ENCODE measurements at regions not wholly inside any gene's neighbourhood (a gene's known extent, or its start where the extent isn't known, plus 50 kb on each side); places are given as distances from the start of the nearest gene placed in this dataset.

DNA sequence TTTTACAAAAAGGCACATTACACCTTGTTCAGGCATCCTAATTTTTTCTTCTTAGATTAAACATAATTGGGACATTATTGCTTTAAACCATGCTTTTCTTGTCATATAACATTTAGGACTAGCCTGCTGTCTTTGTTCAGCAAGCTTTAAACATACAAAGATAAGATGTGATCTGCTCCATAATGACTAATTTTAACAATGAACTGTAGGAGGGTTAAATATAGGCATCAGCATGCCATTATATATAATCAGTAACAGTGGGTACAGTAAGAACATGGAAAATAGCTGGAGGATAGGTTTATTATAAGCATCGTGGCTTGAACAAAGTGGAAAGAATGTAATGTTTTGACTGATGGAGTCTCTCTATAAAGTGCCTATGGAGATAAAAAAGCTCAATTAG lies 661.7 kb downstream of the SLITRK6 start:
- Histone ChIP-seq H2AK9ac (replicated peaks; ENCODE audit: low read depth, low read length, poor library complexity) (no peak overlapping the region), H4K20me1 (ENCODE audit: insufficient read depth, low read length) (no peaks in the 10 kb centered on the region), H2BK120ac (ENCODE audit: low read depth, low read length) (no peak overlapping the region), H2AFZ (replicated peaks; ENCODE audit: low read length, poor library complexity) (no peak overlapping the region), H3K56ac (ENCODE audit: extremely low read depth, insufficient read depth, low read length) (no peak overlapping the region), H3K23ac (ENCODE audit: low read depth, low read length) (no peak overlapping the region), H2AK5ac (ENCODE audit: low read depth, low read length) (no peak overlapping the region), H3K4ac (ENCODE audit: low read depth, low read length) (no peak overlapping the region), H3K27ac (ENCODE audit: insufficient read depth, low read length) (no peak overlapping the region), H3K4me2 (ENCODE audit: low read depth, low read length) (no peak overlapping the region), H2BK15ac (ENCODE audit: low read depth, low read length) (no peak overlapping the region), H3K27me3 (ENCODE audit: control insufficient read depth, insufficient read depth, low read length) (no peaks in the 10 kb centered on the region), H3K14ac (replicated peaks; ENCODE audit: low read depth, low read length) (no peak overlapping the region), H2BK20ac (ENCODE audit: low read depth, low read length) (no peak overlapping the region), H4K91ac (ENCODE audit: insufficient read depth, low read depth, low read length) (no peak overlapping the region), H3K18ac (ENCODE audit: low read depth, low read length) (no peak overlapping the region), H3K36me3 (ENCODE audit: control insufficient read depth, insufficient read depth, low read length) (no peaks in the 10 kb centered on the region), H3K4me1 (ENCODE audit: control insufficient read depth, insufficient read depth, low read length) (no peaks in the 10 kb centered on the region), H3K9me3 (ENCODE audit: control insufficient read depth, insufficient read depth, low read length) (no peaks in the 10 kb centered on the region), H4K5ac (ENCODE audit: low read depth, low read length) (no peak overlapping the region), H3K9ac (ENCODE audit: low read depth, low read length) (no peak overlapping the region), H3K9me1 (ENCODE audit: insufficient read depth, low read length) (no peaks in the 10 kb centered on the region), H3K4me3 (ENCODE audit: insufficient read depth, low read depth, low read length) (no peak overlapping the region), H3K79me1 (ENCODE audit: low read depth in 1 of 2, low read length in 2 of 2) (no peaks in the 10 kb centered on the region), H4K8ac (ENCODE audit: low read depth in 2 of 2, low read length in 2 of 2) (no peak overlapping the region), H2BK5ac (ENCODE audit: low read depth, low read length, poor library complexity, severe bottlenecking) (no peak overlapping the region)
- no TSS peak for BruUV-seq (replicated peaks)
- POLR2A ChIA-PET (ENCODE audit: unreplicated experiment): no interaction called here
- dilution Hi-C loops (cut with HindIII; ENCODE audit: low sequenced_read_pairs, unreplicated experiment) (no loop called here), intact Hi-C loops (cut with micrococcal nuclease) (no loop called here), in situ Hi-C loops (cut with MboI; ENCODE audit: low sequenced_read_pairs) (no loop called here)
- TF ChIP-seq, protein P1, sequence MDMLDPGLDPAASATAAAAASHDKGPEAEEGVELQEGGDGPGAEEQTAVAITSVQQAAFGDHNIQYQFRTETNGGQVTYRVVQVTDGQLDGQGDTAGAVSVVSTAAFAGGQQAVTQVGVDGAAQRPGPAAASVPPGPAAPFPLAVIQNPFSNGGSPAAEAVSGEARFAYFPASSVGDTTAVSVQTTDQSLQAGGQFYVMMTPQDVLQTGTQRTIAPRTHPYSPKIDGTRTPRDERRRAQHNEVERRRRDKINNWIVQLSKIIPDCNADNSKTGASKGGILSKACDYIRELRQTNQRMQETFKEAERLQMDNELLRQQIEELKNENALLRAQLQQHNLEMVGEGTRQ (IDR thresholded peaks at IDR 0.05; ENCODE audit: low read depth, low read length): no peak
- no peak for TF ChIP-seq MAZ (IDR thresholded peaks at IDR 0.05; ENCODE audit: borderline replicate concordance, low read depth, low read length)
- TF ChIP-seq BHLHE40 (IDR thresholded peaks at IDR 0.05; ENCODE audit: low read depth, low read length): no peak
- no peak for TF ChIP-seq CEBPB (IDR thresholded peaks at IDR 0.05; ENCODE audit: low read depth, low read length)
- no peak for TF ChIP-seq CHD1 (IDR thresholded peaks at IDR 0.05; ENCODE audit: low read depth, low read length)
- no peak for TF ChIP-seq POLR2A (IDR thresholded peaks at IDR 0.05; ENCODE audit: low read depth, low read length)
- TF ChIP-seq RCOR1 (IDR thresholded peaks at IDR 0.05; ENCODE audit: insufficient replicate concordance, low read length): no peak
- no peak for TF ChIP-seq MXI1 (IDR thresholded peaks at IDR 0.05; ENCODE audit: borderline replicate concordance, low read depth, low read length)
- TF ChIP-seq, protein P2, sequence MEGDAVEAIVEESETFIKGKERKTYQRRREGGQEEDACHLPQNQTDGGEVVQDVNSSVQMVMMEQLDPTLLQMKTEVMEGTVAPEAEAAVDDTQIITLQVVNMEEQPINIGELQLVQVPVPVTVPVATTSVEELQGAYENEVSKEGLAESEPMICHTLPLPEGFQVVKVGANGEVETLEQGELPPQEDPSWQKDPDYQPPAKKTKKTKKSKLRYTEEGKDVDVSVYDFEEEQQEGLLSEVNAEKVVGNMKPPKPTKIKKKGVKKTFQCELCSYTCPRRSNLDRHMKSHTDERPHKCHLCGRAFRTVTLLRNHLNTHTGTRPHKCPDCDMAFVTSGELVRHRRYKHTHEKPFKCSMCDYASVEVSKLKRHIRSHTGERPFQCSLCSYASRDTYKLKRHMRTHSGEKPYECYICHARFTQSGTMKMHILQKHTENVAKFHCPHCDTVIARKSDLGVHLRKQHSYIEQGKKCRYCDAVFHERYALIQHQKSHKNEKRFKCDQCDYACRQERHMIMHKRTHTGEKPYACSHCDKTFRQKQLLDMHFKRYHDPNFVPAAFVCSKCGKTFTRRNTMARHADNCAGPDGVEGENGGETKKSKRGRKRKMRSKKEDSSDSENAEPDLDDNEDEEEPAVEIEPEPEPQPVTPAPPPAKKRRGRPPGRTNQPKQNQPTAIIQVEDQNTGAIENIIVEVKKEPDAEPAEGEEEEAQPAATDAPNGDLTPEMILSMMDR (conservative IDR thresholded peaks at IDR 0.05; ENCODE audit: low read depth, low read length): no peak
- TF ChIP-seq RFX5 (IDR thresholded peaks at IDR 0.05; ENCODE audit: low read depth, low read length): no peak
- TF ChIP-seq MAFK (IDR thresholded peaks at IDR 0.05; ENCODE audit: low read depth, low read length): no peak
- no peak for TF ChIP-seq SMC3 (IDR thresholded peaks at IDR 0.05; ENCODE audit: low read depth, low read length)
- TF ChIP-seq NFE2L2 (IDR thresholded peaks at IDR 0.05; ENCODE audit: low read depth, low read length): no peak
- TF ChIP-seq RAD21 (IDR thresholded peaks at IDR 0.05; ENCODE audit: low read length): no peak
- no peak for TF ChIP-seq FOS (IDR thresholded peaks at IDR 0.05; ENCODE audit: low read depth, low read length)
- TF ChIP-seq, protein P3, sequence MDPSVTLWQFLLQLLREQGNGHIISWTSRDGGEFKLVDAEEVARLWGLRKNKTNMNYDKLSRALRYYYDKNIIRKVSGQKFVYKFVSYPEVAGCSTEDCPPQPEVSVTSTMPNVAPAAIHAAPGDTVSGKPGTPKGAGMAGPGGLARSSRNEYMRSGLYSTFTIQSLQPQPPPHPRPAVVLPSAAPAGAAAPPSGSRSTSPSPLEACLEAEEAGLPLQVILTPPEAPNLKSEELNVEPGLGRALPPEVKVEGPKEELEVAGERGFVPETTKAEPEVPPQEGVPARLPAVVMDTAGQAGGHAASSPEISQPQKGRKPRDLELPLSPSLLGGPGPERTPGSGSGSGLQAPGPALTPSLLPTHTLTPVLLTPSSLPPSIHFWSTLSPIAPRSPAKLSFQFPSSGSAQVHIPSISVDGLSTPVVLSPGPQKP (IDR thresholded peaks at IDR 0.05; ENCODE audit: borderline replicate concordance, low read depth, low read length): no peak
- ATAC-seq (ENCODE audit: low read depth): no peak
- WGBS, 2 experiments (ENCODE audit: extremely low coverage in 2 of 2, insufficient read length in 1 of 2): no CpG with 5 or more reads among the region's 1 CpG
- CTCF ChIA-PET: no interaction called here
- no peak for DNase-seq

Measured in IMR-90 (cell line).